ENCODE measurements at regions not wholly inside any gene's neighbourhood (a gene's known extent, or its start where the extent isn't known, plus 50 kb on each side); places are given as distances from the start of the nearest gene placed in this dataset.

DNA sequence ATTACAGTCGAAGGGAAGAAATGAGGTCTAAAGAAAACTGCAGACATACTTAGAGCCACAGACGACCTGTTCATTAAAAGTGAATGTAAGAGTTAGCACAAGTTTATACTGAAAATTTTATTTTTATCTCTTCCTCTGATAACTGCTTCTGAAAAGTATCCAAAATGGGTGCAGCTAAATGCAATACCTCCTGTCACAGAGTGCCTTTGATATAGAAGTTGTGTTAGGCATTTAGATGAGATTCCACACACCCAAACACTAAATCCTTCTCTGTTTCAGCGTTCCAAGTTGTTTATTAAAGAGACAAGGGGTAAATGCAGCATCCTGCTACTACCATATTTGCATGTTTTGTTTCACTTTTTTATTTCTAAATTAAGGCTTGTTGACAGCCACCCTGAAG lies 214.7 kb upstream of the TSHZ2 start:
- Histone ChIP-seq H4K91ac (ENCODE audit: insufficient read depth, low read depth, low read length) (no peak overlapping the region), H3K14ac (replicated peaks; ENCODE audit: low read depth, low read length) (no peak overlapping the region), H2BK15ac (ENCODE audit: low read depth, low read length) (no peak overlapping the region), H3K9ac (ENCODE audit: low read depth, low read length) (no peak overlapping the region), H3K9me1 (ENCODE audit: insufficient read depth, low read length) (no peaks in the 10 kb centered on the region), H3K56ac (ENCODE audit: extremely low read depth, insufficient read depth, low read length) (no peak overlapping the region), H3K79me1 (ENCODE audit: low read depth in 1 of 2, low read length in 2 of 2) (no peaks in the 10 kb centered on the region), H4K5ac (ENCODE audit: low read depth, low read length) (no peak overlapping the region), H3K4ac (ENCODE audit: low read depth, low read length) (no peak overlapping the region), H3K36me3 (ENCODE audit: control insufficient read depth, insufficient read depth, low read length) (no peaks in the 10 kb centered on the region), H3K4me2 (ENCODE audit: low read depth, low read length) (no peak overlapping the region), H3K27ac (ENCODE audit: insufficient read depth, low read length) (no peak overlapping the region), H2BK20ac (ENCODE audit: low read depth, low read length) (no peak overlapping the region), H3K4me3 (ENCODE audit: insufficient read depth, low read depth, low read length) (no peak overlapping the region), H2BK5ac (ENCODE audit: low read depth, low read length, poor library complexity, severe bottlenecking) (no peak overlapping the region), H2AFZ (replicated peaks; ENCODE audit: low read length, poor library complexity) (no peak overlapping the region), H2AK5ac (ENCODE audit: low read depth, low read length) (no peak overlapping the region), H2AK9ac (replicated peaks; ENCODE audit: low read depth, low read length, poor library complexity) (no peak overlapping the region), H3K4me1 (ENCODE audit: control insufficient read depth, insufficient read depth, low read length) (no peaks in the 10 kb centered on the region), H2BK120ac (ENCODE audit: low read depth, low read length) (no peak overlapping the region), H3K9me3 (ENCODE audit: control insufficient read depth, insufficient read depth, low read length) (no peaks in the 10 kb centered on the region), H4K8ac (ENCODE audit: low read depth in 2 of 2, low read length in 2 of 2) (no peak overlapping the region), H3K18ac (ENCODE audit: low read depth, low read length) (no peak overlapping the region), H4K20me1 (ENCODE audit: insufficient read depth, low read length) (no peaks in the 10 kb centered on the region), H3K23ac (ENCODE audit: low read depth, low read length) (no peak overlapping the region), H3K27me3 (ENCODE audit: control insufficient read depth, insufficient read depth, low read length) (no peaks in the 10 kb centered on the region)
- dilution Hi-C loops (cut with HindIII; ENCODE audit: low sequenced_read_pairs, unreplicated experiment): no loop called here
- TF ChIP-seq FOS (IDR thresholded peaks at IDR 0.05; ENCODE audit: low read depth, low read length) (no peak), MXI1 (IDR thresholded peaks at IDR 0.05; ENCODE audit: borderline replicate concordance, low read depth, low read length) (no peak), MAFK (IDR thresholded peaks at IDR 0.05; ENCODE audit: low read depth, low read length) (no peak), RFX5 (IDR thresholded peaks at IDR 0.05; ENCODE audit: low read depth, low read length) (no peak), RCOR1 (IDR thresholded peaks at IDR 0.05; ENCODE audit: insufficient replicate concordance, low read length) (no peak), MAZ (IDR thresholded peaks at IDR 0.05; ENCODE audit: borderline replicate concordance, low read depth, low read length) (no peak), SMC3 (IDR thresholded peaks at IDR 0.05; ENCODE audit: low read depth, low read length) (no peak), RAD21 (IDR thresholded peaks at IDR 0.05; ENCODE audit: low read length) (no peak), POLR2A (IDR thresholded peaks at IDR 0.05; ENCODE audit: low read depth, low read length) (no peak), NFE2L2 (IDR thresholded peaks at IDR 0.05; ENCODE audit: low read depth, low read length) (no peak), CHD1 (IDR thresholded peaks at IDR 0.05; ENCODE audit: low read depth, low read length) (no peak), CTCF (conservative IDR thresholded peaks at IDR 0.05; ENCODE audit: low read depth, low read length) (no peak)
- in situ Hi-C loops (cut with MboI; ENCODE audit: low sequenced_read_pairs): no loop called here
- WGBS, 2 experiments (ENCODE audit: extremely low coverage in 2 of 2, insufficient read length in 1 of 2): no CpG with 5 or more reads among the region's 3 CpGs
- ChIA-PET POLR2A (ENCODE audit: unreplicated experiment) (no interaction called here), CTCF (no interaction called here)
- BruUV-seq (replicated peaks): no TSS peak
- no peak for DNase-seq
- ATAC-seq (ENCODE audit: low read depth): no peak
- intact Hi-C loops (cut with micrococcal nuclease): no loop called here

Measured in IMR-90 (cell line).